C1 segment of cervical spinal cord (tissue), 14 donors: ENCODE measurements at regions not wholly inside any gene's neighbourhood (a gene's known extent, or its start where the extent isn't known, plus 50 kb on each side); places are given as distances from the start of the nearest gene placed in this dataset.
A peak's percentile ranks its signal among the peaks of the same experiment; 100 is the strongest.

Experiments
- DNase-seq, 14 donors: peaks; one replicate each; lab custom pipeline; 2025; lab: John Stamatoyannopoulos, UW

DNA sequence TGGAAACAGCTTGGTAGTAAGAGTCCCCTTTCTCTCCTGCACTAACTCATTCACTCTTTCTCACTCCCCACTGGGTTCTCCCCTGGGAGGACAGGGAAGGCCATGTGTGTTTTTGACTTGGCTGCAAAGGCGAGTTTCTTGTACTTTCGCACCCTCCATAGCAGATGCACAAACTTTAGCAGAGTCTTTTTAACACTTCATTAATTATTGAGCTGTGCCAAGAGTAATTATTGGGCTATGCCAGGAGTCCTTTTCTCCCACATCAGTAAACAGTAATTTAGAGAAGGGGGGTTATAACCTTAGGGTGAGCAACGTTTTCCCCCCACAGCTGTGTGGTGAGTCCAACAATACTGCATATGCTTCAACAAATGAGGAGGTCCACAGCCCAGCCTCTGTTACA is 224.4 kb upstream of the ATP11B start:
- DNase-seq = no peak

DNA sequence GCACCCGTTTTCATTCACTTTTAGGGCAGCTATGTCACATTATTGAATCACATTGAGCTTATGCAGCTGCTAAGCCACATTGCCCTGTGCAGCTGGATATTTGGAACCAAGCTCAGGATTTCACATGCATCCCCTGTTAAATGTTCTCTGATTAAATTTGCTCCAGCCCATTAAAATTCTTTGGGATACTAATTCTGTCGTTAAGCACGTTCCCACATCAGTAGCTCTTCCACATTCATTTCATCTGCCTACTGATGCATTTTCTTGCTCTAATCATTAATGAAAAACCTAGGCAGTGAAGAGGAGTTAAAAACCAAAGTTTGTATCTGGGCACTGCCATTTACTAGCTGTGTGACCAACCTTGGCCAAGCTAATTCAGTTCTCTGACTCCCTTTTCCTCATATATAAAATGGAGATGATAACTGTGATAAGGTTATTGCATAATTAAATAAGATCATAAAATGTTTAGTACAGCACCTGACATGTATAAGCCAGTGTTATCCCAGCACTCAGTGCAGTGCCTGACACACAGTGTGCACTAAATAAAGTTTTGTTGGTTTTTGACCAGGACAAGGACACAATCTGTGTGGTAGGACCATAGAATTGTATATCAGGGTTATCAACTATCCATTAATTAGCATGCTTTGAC is 222.2 kb upstream of the ATP11B start:
- no peak for DNase-seq

DNA sequence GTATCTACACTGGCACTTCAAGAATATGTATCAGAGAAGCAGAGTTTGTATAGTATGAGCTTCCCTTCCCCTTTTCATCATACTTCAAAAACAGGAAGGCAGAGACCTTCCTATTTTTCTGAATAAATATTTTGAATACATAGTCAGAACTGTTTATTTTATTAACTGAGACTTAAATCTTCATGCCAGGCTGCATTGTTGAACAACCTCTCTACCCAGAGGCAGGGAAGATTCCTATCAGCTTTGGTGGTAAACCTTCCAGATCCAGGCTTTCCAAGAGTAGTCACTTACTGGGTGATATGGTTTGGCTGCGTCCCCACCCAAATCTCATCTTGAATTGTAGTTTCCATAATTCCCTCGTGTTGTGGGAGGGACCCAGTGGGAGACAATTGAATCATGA is 217.4 kb upstream of the ATP11B start:
- no peak for DNase-seq

DNA sequence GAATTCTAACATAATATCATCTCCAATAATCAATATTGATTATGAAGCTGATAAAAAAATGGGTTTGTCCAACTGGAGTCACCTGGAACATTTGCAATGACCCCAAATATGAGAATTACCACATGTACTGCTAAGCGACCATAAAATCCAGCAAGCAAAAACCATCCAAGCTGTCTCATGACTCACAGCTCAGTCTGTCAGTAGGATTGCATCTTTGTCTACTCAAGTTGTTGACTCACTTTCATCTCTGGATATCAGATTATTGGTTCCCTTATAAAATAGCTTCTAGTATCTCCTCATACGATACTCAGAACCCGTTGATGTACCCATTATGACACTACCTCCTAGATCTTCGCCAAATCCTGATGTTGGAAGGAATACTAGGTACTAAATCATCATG is 209.8 kb upstream of the ATP11B start:
- no peak for DNase-seq

DNA sequence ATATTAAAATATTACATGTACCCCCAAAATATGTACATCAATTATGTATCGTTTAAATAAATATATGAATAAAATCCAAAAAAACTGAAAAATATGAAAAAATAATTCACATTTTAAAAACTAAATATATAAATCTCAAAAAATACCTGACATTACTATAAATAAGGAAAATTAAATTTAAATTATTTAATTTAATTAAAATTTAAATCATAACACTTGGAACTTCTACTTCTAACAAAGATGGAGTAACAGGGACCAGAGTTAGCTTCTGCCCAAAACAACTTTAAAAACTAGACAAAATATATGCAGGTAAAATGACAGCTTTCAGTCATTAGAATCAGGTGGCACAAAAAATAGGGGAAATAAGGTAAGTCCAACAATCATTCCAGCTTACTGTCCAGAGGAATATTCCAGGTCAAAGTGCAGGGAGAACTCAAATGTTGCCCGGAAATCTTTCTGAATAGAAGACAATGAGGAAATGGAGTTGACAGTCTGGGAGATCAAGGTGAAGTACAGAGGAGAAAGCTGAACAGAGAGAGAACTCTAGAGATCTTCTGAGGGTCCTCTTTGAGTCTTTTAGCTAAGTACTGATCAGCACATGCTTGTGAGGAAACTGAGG is 207.7 kb upstream of the ATP11B start:
- no peak for DNase-seq

GRCh38 chr3:182592747-182593146 is 200.6 kb upstream of the ATP11B start:
- no peak for DNase-seq

DNA sequence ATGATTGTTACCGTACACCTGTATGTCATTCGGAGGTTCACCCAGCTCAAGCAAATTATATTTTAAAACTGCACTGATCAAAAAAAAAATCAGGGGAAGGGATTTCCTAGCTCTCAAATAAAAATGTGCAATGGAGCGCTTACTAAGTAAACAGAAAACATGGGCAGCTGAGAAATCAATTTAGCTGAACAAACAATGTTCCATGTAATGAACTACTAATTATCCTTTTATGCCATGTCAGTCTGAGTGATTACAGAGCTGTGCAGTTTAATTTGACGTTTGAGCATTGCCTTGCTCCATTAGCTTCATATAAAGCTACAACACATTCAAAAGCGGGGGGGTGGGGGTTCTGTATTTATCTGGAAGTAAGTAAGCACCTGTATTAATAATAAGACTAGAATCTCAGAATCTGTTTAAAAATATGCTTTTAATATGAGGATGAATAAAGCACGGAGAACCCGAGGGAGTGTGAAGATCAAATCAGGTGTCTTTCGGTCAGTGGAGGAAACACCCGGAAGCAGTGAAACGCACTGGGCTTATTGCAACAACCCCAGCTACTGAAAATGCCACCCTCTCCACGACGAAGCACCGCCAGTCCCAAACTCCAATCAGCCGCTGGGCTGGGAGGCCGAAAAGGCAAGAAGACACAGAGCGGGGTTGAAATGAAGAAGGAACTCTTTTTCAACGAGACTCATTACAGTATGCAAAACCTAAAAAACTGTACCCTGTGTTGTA is 196.5 kb upstream of the ATP11B start:
- no peak for DNase-seq

- no peak for DNase-seq
These were observed 195.7 kb upstream of the ATP11B start for GRCh38 chr3:182597621-182598041.

DNA sequence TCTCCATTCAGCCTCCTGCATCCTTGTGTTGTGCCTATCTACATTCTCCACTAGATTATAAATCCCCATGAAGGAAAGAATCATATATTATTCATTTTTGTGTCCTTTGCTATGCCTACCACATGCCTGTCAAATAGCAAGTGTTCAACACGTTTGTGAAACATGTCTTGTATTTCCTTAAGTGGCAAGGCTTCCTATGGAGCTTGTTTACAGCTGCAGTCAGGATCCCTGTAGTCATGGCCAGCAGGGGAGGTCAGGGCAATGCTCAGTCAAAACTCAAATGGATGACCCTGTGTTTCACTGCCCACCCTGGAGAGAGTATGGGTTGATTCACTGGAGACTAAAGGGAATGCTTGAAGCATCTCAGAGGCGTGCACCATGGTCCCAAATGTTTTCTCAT is 191.7 kb upstream of the ATP11B start:
- DNase-seq = no peak

GRCh38 chr3:182603501-182603900 is 189.8 kb upstream of the ATP11B start:
- DNase-seq = no peak

GRCh38 chr3:182605882-182606611 is 187.3 kb upstream of the ATP11B start:
- no peak for DNase-seq

DNA sequence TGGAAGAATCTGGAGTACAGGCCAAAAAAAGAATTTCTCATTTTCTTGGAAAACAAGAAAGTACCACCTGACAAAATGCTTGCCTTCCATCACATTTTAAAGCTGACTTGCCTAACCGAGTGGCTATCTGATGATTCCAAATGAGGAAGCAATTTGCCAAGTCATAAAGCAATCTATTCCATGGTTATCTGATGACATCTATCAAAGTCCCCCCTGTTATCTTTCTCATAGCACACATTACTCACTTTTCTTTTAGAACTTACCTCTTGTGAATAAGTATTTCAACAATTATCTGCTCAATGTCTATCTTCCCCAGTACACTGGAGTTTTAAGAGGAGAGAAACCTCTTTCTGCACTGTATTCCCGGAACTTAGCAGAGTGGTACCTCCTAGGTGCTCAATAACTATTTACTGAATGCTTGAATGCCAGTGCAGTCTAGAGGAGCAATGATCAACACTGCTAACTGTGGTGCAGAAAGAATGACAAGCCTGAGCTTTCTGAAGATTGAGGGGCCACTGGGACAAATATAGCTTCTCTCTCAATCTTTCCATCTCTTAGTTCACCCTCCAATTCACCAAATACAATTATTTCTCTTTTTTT is 186.3 kb upstream of the ATP11B start:
- DNase-seq = no peak

- DNase-seq = no peak
These were observed 184.5 kb upstream of the ATP11B start for GRCh38 chr3:182608832-182609231.

DNA sequence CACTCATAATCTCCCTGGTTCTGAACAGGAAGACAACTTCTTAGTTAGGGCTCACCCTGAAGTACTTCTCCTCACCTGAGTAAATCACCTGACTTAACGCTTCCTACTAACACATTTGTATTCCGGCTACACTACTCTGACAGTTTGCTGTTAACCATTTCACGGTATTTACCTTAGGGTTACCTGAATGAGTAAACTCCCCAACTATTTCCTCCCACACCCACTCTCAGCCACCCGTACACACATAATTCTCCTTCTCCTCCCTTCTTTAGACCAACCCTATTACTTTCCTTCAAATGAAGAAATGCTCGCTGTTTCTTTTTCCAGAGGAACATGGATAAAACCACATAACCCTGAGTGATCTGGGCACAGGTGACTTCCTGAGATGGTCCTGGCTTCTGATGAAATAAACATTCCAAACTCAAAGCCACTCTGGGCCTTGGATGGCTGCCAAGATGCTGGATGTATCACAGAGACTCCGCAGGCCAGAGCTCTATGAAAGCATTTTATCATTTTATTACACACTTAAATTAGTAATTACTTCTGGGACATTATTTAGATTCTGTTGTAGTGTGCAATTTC is 183.6 kb upstream of the ATP11B start:
- DNase-seq = no peak

- no peak for DNase-seq
These were observed 181.0 kb upstream of the ATP11B start for GRCh38 chr3:182612332-182612731.

DNA sequence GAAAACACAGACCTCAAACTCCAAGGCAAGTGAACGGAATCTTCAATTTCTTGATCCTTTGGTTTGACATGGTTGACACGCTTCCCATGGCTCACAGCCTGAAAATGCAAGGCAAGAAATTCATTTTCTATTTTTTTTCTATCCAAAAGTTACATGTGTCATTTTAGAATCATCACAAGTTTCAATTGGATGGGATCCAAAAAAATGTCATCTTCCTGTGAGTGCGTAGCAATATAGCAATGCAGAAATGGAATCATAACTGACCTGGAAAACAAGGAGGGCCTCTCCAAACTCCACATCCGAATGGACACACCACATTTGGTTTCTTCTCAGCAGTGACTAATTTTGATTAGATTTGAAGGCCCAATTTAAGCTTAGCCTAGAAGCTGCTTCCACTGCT is 175.8 kb upstream of the ATP11B start:
- no peak for DNase-seq

- DNase-seq = peak in 3 of 14 donors; percentile 2 to 27 (median 5)
These were observed 175.1 kb upstream of the ATP11B start for GRCh38 chr3:182618085-182618732.

DNA sequence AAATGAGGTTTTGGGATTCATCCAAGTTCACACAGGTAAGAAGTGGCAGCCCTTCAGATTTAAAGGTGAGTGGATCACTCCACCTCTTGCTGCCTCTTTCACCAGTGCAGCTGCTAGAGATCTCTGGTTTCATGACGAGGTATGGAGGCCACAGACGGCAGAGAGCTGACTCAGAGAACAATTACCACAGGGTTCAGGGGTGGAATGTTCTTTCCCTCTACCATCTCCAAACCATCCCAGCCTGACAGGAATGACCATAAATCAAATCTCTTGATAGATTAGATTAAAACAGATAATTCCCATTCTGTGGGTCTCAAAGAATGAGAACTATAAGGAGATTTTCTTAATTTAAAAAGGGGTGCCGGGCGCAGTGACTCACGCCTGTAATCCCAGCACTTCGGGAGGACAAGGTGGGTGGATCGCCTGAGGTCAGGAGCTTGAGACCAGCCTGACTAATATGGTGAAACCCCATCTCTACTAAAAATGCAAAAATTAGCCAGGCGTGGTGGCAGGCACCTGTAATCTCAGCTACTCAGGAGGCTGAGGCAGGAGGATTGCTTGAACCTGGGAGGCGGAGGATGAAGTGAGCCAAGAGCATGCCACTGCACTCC is 174.2 kb upstream of the ATP11B start:
- no peak for DNase-seq

- no peak for DNase-seq
These were observed 172.4 kb upstream of the ATP11B start for GRCh38 chr3:182620723-182621434.
